GM12864 (cell line): ENCODE measurements at regions not wholly inside any gene's neighbourhood (a gene's known extent, or its start where the extent isn't known, plus 50 kb on each side); places are given as distances from the start of the nearest gene placed in this dataset.

Experiments used
- DNase-seq: peaks from one replicate; pipeline ENCODE4 v3.0.0-alpha.2; 2011; ENCODE audit warnings: low read depth
- H3K4me3 ChIP-seq: 2 replicates; pipeline ENCODE4 v1.5.1; 2011; ENCODE audit warnings: mild to moderate bottlenecking, low read depth, low read length, control low read depth
- CTCF ChIP-seq: IDR thresholded peaks from 2 replicates; pipeline ENCODE4 v1.5.1; 2011; ENCODE audit warnings: low read depth, mild to moderate bottlenecking, moderate library complexity, low read length, control low read depth, inconsistent platforms; ENCODE audit errors: missing control alignments

DNA sequence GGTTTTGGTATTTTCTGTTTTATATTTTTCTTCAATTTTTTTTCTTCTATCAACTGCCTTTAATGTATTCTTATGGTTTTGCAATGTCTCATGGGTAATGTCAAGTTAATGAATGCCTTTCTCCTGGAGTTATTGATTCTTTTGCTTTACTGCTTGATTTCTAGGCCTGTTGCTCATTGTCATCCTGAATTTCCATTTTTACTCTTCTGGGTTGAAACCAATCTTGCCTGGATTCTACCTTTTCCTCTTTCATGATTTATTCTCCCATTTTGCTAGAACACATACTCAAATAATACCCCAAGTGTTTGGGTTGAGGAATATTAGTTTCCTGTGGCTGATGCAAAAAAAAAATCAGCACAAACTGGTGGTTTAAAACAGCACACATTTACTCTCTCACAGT is 315.2 kb upstream of the PDZRN3 start:
- no peak overlapping the region for H3K4me3 ChIP-seq
- TF ChIP-seq CTCF: no peak
- no peak for DNase-seq

DNA sequence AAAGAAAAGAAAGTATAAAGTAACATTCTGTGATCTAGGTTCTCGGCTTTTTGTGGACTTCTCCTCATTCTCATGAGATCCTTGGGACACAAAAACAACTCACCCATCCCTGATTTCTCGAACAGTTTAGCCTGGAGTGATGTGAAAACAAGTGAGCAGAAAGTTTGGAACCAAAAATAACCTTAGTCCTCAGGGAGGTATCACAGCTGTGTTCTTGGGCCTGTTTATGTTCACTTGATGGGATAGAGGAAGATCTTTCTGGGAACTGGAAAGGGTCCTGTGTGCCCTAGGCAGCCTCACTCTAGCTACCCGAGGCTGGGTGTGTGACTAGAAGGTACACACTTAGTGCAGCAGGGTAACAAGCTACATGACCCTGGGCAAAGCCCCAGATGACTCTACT is 308.8 kb upstream of the PDZRN3 start:
- no peak overlapping the region for H3K4me3 ChIP-seq
- no peak for DNase-seq
- TF ChIP-seq CTCF: no peak

DNA sequence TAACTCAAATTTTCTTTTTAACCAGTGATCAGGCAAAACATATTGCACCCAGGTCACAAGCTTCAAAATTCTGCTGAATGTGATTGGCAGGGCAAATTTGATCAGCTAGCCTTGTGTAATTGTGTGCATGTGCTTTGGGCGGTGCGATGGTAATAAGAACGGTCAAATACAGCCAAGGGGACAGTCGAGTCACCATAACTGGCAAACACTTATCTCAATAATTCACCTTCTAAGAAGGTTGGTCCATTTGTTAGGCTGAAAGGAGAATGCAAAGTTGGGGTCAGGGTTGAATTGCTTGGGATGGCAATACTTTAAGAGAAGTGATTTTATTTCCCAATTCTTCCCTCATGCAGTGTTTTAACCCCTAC is 302.4 kb upstream of the PDZRN3 start:
- no peak for DNase-seq
- no peak for TF ChIP-seq CTCF
- H3K4me3 ChIP-seq: no peak overlapping the region

DNA sequence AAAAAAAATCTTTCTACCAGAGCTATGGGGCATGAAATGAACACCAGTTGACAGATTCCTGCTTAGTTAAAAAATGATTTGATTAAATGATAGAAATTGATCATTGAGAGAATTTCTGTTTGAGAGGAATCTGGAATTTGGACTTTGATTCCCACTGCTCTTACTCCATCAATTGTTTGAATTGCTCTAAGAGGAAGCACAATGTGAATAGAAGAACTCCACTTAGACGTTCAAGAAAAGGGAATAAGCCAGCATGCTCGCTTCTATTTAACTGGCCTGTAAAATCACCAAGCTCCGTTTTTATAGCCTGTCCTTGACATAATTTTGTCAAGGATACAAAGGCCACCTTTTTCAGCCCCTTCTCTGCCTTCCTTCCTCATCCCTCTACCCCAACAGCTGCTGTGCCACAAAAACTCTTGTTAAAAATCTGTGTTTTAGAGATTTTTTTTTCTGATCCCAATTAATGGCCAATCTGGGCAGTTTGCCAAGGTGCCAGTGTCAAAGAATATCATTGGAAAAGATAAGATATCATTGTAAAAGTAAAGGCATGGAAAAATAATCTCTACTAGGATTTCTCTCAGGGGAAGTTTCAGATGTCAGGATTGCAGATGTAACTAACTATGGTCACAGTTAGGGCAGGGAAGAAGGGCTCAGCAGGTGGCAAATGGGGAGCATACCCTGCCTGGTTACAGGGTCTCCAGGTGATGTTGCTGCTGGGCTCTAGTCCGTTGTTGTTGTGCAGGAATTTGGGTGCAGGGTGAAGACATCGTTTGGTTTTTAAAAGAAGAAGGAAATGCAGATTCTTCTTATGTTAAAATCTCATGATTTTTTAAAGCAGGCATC is 301.8 kb upstream of the PDZRN3 start:
- H3K4me3 ChIP-seq: no peak overlapping the region
- TF ChIP-seq CTCF: no peak
- DNase-seq: no peak

DNA sequence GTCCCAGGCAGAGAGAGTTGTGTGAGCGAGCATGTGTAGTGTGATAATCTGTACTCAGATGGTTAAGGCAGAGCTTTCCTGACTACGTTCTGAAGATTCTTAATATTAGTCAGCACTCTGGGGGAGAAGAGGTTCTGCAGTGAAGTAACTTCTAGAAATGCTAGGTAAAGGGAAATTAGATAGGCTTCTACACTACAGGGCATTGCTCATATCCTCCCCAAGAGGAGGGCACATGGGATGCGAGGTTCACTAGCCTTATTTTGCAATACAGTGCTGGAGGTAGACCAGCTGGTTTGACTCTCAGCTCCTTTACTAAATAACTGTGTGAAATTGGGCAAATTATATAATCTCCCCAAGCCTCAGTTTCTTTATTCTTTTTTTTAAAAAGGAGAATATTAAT is 300.3 kb upstream of the PDZRN3 start:
- TF ChIP-seq CTCF: no peak
- H3K4me3 ChIP-seq: no peak overlapping the region
- no peak for DNase-seq

DNA sequence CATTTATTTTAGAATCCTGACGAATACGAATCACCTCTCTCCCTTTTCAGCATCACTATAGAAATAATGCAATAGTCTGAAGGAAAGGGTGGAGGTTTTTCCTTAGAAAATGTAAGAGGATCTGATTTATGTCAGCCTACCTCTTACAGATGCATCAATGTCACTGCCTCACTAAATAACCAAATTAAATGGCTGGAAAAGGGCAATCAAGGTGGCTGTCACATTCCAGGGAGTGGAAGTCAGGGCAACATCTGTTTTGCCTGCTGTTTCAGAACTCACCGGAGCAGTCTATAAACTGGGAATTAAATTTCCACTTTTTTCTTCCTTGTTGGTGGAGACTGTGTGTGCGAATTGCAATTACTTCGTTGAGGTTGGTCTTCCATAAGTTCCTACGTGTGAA is 299.3 kb upstream of the PDZRN3 start:
- DNase-seq: no peak
- no peak for TF ChIP-seq CTCF
- no peak overlapping the region for H3K4me3 ChIP-seq

GRCh38 chr3:73917643-73918042 is 292.9 kb upstream of the PDZRN3 start:
- no peak overlapping the region for H3K4me3 ChIP-seq
- DNase-seq: no peak
- TF ChIP-seq CTCF: no peak
